GM06990 (cell line): ENCODE measurements at regions not wholly inside any gene's neighbourhood (a gene's known extent, or its start where the extent isn't known, plus 50 kb on each side); places are given as distances from the start of the nearest gene placed in this dataset.

ENCODE experiments used
- DNase-seq: peaks from one replicate; pipeline ENCODE4 v3.0.0-alpha.2; 2011; ENCODE audit not compliant: insufficient read length; ENCODE audit errors: extremely low read depth
- H3K27me3 ChIP-seq: replicated peaks from 2 replicates; pipeline ENCODE4 v1.6.0; 2011; ENCODE audit warnings: low read length; ENCODE audit not compliant: control insufficient read depth, insufficient read depth
- H3K36me3 ChIP-seq: 2 replicates; pipeline ENCODE4 v1.5.1; 2011; ENCODE audit warnings: low read length; ENCODE audit not compliant: control insufficient read depth, insufficient read depth
- H3K4me3 ChIP-seq: replicated peaks from 2 replicates; pipeline ENCODE4 v1.5.1; 2011; ENCODE audit warnings: low read depth, mild to moderate bottlenecking, control low read depth, low read length
- TF ChIP-seq, protein P1 (sequence below): IDR thresholded peaks from 2 replicates; pipeline ENCODE4 v1.5.1; 2011; ENCODE audit warnings: low read length, control low read depth, mild to moderate bottlenecking, inconsistent platforms; ENCODE audit not compliant: insufficient read depth, poor library complexity, severe bottlenecking

DNA sequence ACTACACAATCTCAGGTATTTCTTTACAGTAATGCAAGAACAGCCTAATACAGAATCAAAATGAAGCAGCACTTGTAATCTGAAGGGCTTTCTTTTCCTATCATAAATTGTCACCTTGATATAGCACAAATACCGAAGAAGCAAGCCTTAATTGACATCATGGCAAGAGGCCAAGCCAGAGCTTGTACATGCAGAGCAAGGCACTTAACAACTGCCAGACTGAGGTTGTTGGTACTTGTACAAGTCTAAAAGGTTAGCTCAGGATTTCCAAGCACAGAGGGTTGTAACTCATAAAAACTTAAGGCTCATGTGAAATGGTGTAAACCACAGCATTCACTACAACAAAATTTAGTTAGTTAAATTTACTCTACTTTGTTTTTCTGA lies 158.8 kb upstream of the SPEF2 start:
- Histone ChIP-seq H3K27me3 (no peaks in the 10 kb centered on the region), H3K4me3 (no peak overlapping the region), H3K36me3 (no peaks in the 10 kb centered on the region)
- no peak for DNase-seq
- TF ChIP-seq, protein P1, sequence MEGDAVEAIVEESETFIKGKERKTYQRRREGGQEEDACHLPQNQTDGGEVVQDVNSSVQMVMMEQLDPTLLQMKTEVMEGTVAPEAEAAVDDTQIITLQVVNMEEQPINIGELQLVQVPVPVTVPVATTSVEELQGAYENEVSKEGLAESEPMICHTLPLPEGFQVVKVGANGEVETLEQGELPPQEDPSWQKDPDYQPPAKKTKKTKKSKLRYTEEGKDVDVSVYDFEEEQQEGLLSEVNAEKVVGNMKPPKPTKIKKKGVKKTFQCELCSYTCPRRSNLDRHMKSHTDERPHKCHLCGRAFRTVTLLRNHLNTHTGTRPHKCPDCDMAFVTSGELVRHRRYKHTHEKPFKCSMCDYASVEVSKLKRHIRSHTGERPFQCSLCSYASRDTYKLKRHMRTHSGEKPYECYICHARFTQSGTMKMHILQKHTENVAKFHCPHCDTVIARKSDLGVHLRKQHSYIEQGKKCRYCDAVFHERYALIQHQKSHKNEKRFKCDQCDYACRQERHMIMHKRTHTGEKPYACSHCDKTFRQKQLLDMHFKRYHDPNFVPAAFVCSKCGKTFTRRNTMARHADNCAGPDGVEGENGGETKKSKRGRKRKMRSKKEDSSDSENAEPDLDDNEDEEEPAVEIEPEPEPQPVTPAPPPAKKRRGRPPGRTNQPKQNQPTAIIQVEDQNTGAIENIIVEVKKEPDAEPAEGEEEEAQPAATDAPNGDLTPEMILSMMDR: no peak

DNA sequence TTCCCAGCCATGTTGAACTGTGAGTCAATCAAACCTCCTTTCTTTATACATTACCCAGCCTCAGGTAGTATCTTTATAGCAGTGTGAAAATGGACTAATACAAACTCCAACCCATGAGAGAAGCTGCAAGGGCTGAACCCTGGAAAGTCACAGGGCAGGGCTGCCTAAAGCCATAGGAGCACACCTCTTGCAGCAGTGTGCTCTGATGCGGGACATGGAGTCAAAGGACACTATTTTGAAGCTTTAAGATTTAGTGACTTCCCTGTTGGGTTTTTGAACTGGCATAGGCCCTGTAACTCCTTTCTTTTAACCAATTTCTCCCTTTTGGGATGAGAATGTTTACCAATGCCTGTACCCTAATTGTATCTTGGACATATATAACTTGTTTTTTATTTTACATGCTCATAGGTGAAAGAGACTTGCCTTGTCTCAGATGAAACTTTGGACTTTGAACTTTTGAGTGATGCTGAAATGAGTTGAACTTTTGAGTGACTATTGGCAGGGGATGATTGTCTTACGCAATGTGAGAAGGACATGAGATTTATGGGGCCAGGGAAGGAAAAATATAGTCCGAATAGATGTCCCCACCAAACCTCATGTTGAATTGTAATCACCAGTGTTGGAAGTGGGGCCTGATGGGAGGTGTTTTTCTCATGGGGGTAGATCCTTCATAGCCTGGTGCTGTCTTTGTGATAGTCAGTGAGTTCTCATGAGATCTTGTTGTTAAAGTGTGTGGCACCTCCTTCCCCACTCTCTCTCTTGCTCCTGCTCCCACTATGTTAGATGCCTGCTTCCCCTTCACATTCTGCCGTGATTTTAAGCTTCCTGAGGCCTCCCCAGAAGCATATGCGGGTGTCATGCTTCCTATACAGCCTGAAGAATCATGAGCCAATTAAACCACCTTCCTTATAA lies 159.5 kb upstream of the SPEF2 start:
- TF ChIP-seq, protein P1: no peak
- no peaks in the 10 kb centered on the region for H3K27me3 ChIP-seq
- no peak for DNase-seq
- no peaks in the 10 kb centered on the region for H3K36me3 ChIP-seq
- H3K4me3 ChIP-seq: no peak overlapping the region

DNA sequence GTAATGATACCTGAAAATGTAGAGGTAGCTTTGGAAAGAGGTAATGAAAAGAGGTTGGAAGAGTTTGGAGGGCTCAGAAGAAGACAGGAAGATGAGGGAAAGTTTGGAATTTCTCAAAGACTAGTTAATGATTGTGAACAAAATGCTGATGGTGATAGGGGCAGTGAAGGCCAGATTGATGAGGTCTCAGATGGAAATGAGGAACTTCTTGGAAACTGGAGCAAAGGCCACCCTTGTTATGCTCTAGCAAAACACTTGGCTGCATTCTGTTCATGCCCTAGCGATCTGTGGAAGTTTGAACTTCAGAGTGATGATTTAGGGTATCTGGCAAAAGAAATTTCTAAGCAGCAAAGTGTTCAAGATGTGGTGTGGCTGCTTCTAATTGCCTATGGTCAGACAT lies 161.2 kb upstream of the SPEF2 start:
- Histone ChIP-seq H3K36me3 (no peaks in the 10 kb centered on the region), H3K27me3 (no peaks in the 10 kb centered on the region), H3K4me3 (no peak overlapping the region)
- TF ChIP-seq, protein P1: no peak
- DNase-seq: no peak

DNA sequence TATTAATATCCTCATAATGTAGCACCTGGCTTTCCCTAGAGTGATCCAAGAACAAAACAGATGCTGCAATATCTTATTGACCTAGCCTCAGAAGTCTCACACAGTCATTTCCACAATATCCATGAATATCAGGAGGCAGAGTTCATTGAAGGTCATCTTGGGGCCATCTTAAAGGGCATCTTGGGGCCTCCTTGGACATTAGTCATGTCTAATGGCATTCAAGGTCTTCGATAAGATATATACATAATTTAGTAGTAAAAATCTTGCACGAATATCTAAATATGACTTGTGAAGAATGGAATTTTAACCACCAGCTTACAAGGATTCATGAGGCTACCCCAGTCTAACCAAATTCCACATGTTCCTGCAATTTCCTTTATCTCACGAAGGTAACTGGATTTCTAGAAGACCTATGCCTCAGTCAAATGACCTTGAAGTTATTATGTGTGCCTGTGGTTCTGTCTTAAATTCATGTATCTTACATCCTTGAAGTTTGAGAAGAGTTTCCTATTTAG lies 163.6 kb upstream of the SPEF2 start:
- DNase-seq: no peak
- TF ChIP-seq, protein P1: no peak
- Histone ChIP-seq H3K27me3 (no peaks in the 10 kb centered on the region), H3K36me3 (no peaks in the 10 kb centered on the region), H3K4me3 (no peak overlapping the region)

DNA sequence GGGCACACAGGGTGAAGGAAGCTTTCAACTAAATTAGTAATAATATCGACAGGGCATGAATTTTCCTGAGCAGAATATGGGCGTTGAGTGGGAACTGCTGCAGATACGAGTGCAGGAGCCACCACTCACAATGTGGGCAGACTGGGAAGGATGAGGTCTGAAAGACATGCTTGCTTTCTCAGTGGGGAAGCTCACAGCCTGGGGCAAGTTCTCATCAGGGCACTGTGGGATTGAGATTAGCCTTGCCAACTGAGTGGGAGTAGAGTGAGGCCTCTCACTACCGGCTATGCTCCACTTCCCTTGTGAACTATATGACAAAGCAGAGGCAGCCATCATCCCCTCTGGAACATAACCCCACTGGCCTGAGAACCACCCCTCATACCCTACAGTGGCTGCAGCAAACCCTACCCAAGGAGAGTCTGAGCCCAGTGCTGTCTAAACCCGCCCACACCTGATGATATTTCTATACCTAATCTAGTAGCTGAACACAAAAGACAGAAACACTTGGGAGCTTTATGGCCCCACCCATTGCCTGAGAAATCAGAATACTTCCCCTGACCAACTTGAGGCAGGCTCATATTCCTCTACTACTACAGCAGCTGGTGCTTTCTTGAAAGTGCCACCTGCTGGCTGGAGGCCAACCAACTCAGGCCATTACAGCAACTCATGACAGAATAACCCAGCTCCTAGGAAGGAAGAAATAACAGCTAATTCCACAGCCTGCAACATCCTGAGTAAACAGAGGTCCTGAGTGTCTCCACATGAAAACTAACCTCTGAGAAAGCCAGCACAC lies 173.7 kb upstream of the SPEF2 start:
- Histone ChIP-seq H3K36me3 (no peaks in the 10 kb centered on the region), H3K4me3 (no peak overlapping the region), H3K27me3 (no peaks in the 10 kb centered on the region)
- TF ChIP-seq, protein P1: peak; percentile 3
- no peak for DNase-seq
